ENCODE measurements at regions not wholly inside any gene's neighbourhood (a gene's known extent, or its start where the extent isn't known, plus 50 kb on each side); places are given as distances from the start of the nearest gene placed in this dataset.

DNA sequence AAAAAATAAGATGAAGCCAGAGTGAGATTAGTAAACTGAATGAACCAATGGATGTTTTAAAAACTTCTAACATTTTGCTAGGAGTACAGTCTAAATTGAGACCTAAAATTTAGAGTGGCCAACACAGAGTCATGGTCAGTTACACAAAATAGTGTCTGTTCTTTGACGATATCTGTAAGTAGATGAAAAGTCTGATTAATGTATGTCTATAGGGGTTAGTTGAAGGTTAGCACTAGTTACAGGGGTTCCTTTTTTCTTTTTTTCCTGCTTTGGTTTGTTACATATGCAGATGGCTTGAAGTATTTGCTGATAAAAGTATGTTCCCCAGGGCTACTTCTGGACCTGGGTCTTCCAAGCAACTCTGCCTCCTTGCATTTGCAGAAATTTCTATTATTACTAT lies 90.1 kb upstream of the MTPN start:
- H3K27me3 ChIP-seq = no peaks in the 10 kb centered on the region
- H3K9me3 ChIP-seq = no peaks in the 10 kb centered on the region
- WGBS, 2 donors = 84 to 87% methylated on average over 1 of the region's 1 CpG
- H3K4me3 ChIP-seq = no peak overlapping the region
- DNase-seq = no peak
- intact Hi-C loops (cut with DNase I) = no loop called here
- no peaks in the 10 kb centered on the region for H3K36me3 ChIP-seq
- H3K4me1 ChIP-seq = peaks cover 0 to 2% (median 0%) of the 10 kb centered on the region in 4 donors
- H3K27ac ChIP-seq = no peak overlapping the region
- TF ChIP-seq POLR2AphosphoS5 (IDR thresholded peaks at IDR 0.05) (no peak), EP300 (IDR thresholded peaks at IDR 0.05) (no peak), POLR2A (IDR thresholded peaks at IDR 0.05) (no peak)
- TF ChIP-seq, protein P1, sequence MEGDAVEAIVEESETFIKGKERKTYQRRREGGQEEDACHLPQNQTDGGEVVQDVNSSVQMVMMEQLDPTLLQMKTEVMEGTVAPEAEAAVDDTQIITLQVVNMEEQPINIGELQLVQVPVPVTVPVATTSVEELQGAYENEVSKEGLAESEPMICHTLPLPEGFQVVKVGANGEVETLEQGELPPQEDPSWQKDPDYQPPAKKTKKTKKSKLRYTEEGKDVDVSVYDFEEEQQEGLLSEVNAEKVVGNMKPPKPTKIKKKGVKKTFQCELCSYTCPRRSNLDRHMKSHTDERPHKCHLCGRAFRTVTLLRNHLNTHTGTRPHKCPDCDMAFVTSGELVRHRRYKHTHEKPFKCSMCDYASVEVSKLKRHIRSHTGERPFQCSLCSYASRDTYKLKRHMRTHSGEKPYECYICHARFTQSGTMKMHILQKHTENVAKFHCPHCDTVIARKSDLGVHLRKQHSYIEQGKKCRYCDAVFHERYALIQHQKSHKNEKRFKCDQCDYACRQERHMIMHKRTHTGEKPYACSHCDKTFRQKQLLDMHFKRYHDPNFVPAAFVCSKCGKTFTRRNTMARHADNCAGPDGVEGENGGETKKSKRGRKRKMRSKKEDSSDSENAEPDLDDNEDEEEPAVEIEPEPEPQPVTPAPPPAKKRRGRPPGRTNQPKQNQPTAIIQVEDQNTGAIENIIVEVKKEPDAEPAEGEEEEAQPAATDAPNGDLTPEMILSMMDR (IDR thresholded peaks at IDR 0.05) = no peak

DNA sequence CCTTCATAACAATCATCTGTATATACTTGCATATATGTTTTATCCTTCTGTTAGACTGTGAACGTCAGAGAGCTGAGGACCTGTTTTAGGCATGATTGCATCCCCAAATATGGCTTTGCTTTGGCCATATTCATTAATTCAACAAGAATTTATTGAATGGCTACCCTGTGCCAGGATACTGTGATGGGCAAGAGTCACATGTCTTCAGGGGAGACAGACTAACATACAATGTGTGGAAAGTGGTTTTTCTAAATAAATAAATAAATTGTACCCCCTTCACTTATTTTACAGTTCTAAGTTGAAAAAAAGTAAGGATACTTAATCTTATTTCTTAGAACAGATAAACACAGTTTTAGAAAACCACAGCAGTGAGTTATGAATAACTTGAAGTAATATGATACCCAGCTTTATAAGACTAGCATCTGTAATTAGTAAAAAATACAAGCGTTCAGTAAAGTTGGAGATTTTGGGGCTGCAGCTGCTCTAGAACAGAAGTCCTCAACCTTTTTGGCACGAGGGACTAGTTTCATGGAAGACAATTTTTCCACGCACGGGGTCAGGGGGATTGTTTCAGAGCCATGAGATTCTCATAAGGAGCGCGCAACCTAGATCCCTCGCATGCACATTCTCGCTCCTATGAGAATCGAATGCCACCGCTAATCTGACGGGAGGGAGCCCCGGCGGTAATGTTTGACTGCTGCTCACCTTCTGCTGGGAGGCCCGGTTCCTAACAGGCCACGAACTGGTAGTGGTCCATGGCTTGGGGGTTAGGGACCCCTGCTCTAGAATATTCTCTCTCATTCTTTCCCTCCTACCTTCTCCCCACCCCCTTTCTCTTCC lies 89.4 kb upstream of the MTPN start:
- Histone ChIP-seq H3K9me3 (no peaks in the 10 kb centered on the region), H3K27me3 (no peaks in the 10 kb centered on the region), H3K27ac (no peak overlapping the region), H3K4me3 (no peak overlapping the region), H3K4me1 (peaks cover 0 to 2% (median 0%) of the 10 kb centered on the region in 4 donors), H3K36me3 (no peaks in the 10 kb centered on the region)
- 87% methylated on average over 16 of the region's 16 CpGs for WGBS, 2 donors
- no peak for DNase-seq
- intact Hi-C loops (cut with DNase I) = no loop called here
- TF ChIP-seq, protein P1 (IDR thresholded peaks at IDR 0.05) = no peak
- TF ChIP-seq POLR2AphosphoS5 (IDR thresholded peaks at IDR 0.05) (no peak), EP300 (IDR thresholded peaks at IDR 0.05) (no peak), POLR2A (IDR thresholded peaks at IDR 0.05) (no peak)

DNA sequence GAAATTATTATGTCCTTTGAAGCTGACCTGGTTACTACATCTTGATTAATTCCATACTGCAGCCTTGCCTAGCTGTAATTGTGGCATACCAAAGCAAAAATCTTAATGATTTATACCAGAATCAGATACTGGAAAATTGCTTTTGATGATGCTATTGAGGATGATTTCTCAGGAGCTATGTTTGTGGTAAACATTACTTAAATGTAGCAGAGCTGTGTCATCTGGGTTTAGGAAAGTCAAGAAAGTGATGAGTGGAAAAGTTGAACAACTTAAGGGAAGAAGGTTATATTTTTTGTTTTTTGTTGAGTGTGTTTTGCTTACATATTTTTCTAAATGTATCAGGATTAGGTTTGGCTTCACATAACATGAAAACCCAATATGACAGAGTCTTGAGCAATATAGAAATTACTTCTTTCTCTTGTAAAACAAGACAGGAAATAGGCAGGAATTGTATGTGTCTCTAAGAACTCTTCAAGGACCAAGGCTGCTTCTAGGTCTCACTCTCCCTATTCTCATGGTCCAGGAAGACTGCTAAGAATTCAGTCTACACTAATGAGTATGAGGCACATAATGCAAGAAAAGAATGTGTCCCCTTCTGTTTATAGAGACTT lies 87.6 kb upstream of the MTPN start:
- no peak overlapping the region for H3K27ac ChIP-seq
- H3K4me1 ChIP-seq = peaks cover 0 to 2% (median 0%) of the 10 kb centered on the region in 4 donors
- no peaks in the 10 kb centered on the region for H3K9me3 ChIP-seq
- no peak overlapping the region for H3K4me3 ChIP-seq
- DNase-seq = no peak
- H3K36me3 ChIP-seq = no peaks in the 10 kb centered on the region
- intact Hi-C loops (cut with DNase I) = no loop called here
- no peaks in the 10 kb centered on the region for H3K27me3 ChIP-seq
- TF ChIP-seq, protein P1 (IDR thresholded peaks at IDR 0.05) = no peak
- no peak for TF ChIP-seq EP300 (IDR thresholded peaks at IDR 0.05)
- TF ChIP-seq POLR2A (IDR thresholded peaks at IDR 0.05) = no peak
- no peak for TF ChIP-seq POLR2AphosphoS5 (IDR thresholded peaks at IDR 0.05)

DNA sequence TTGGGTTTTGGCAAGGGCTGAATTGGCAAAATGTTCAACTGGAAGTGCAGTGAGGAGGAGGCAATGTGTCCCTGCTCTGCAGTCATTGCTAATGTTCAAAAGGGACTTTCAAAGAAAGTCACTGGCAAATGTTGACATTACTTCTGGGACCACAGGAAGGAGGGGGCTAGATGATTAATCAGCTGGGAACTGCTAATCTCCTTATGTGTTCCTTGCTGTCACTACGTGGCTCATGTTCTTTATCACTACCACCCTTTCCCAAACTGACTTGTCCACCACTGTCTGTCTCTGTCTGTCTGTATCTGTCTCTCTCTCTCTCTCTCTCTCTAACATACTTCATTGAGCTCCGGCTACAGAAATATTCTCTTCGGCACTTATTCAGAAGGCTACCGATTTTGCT lies 86.9 kb upstream of the MTPN start:
- WGBS, 2 donors = 62 to 77% methylated on average over 4 of the region's 4 CpGs
- TF ChIP-seq, protein P1 (IDR thresholded peaks at IDR 0.05) = no peak
- TF ChIP-seq POLR2A (IDR thresholded peaks at IDR 0.05) (no peak), EP300 (IDR thresholded peaks at IDR 0.05) (no peak), POLR2AphosphoS5 (IDR thresholded peaks at IDR 0.05) (no peak)
- H3K27ac ChIP-seq = no peak overlapping the region
- no peak overlapping the region for H3K4me3 ChIP-seq
- no peak for DNase-seq
- no peaks in the 10 kb centered on the region for H3K36me3 ChIP-seq
- intact Hi-C loops (cut with DNase I) = no loop called here
- no peaks in the 10 kb centered on the region for H3K9me3 ChIP-seq
- no peaks in the 10 kb centered on the region for H3K27me3 ChIP-seq
- peaks cover 0 to 2% (median under 1%) of the 10 kb centered on the region in 4 donors for H3K4me1 ChIP-seq

All from sigmoid colon (tissue), 6 donors.